Activated CD8-positive, alpha-beta memory T cell treated with anti-CD3 and anti-CD28 coated beads for 4 hours (primary cell): ENCODE measurements at regions not wholly inside any gene's neighbourhood (a gene's known extent, or its start where the extent isn't known, plus 50 kb on each side); places are given as distances from the start of the nearest gene placed in this dataset.
A peak's percentile ranks its signal among the peaks of the same experiment; 100 is the strongest.
"Not testable (repeated sequence)": the region's sequence is repeated elsewhere in the genome, so short reads cannot be mapped to it uniquely, and the experiment has no call there.

Experiments
- DNase-seq, 2 donors: peaks; one replicate each; pipeline ENCODE4 v3.0.0-alpha.2; 2020; ENCODE audit warnings: low read depth in 2 of 2

DNA sequence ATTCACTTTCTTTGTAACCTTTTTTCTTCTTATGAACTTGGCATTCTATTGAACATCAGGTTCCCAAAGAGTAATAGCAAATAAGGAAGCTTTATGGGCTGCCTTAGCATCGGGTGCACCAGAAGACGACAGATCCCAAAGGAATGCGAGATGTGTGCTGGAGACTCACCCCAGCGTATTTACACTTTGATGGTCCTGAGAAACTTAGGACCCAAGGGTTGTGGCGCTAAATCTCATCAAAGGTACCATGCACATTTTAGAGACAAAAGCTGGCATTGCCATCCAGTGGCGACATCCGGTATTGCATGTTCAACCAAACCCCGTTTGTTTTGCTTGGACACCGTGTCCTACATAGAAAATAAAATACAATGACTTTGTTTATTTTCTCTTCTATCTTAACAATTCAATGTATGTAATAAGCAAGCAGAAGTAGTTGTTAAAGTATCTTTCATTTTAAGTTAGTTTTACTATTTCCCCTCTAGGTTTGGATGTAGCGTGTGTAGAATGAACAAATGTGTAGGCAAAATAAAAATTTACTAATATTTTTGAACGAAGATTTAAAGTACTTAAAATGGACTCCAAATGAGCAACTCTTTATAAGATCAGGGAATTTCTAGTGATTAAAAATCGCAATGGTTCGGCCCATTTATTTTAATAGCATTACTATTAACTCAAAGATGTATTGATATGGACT lies 1154.8 kb downstream of the GATA3 start:
- peak; percentile 50 to 52 for DNase-seq

DNA sequence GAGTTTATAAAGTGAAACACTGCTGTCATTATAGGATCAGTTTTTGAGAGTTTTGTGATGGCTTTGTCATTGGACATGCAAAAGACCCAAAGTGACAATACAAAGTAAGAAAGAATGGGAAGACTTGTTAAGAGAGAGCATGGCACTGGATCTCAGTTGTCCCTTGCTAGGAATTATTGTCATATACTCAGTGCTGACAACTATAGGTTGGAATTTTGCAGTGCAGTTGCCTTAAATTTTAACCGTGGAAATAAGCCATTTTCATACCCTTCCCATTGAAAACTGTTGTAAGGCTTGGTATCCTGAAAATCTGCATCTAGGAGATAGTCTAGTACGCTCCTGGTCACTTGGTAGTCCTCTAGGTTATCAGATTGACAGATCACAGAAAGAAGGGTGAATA lies 1156.7 kb downstream of the GATA3 start:
- DNase-seq = no peak

DNA sequence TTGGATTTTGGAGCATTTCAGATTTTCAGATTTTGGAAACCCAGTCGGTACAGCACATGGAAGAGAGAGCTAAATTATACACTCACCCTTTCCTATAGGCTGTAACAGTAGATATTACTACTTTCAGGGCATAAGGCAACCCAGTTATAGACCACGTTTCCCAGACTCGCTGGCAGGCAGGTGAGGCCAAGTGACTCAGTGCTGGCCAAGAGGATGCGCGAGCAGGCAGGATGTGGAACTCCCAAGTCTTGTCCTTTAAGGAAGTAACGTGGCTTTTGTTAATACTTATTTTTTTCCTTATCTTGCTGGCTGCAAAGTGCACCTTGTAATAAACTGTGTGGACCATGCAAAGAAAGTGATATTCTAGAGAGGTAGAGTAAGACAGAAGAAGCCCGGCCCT lies 1160.1 kb downstream of the GATA3 start:
- no peak for DNase-seq

DNA sequence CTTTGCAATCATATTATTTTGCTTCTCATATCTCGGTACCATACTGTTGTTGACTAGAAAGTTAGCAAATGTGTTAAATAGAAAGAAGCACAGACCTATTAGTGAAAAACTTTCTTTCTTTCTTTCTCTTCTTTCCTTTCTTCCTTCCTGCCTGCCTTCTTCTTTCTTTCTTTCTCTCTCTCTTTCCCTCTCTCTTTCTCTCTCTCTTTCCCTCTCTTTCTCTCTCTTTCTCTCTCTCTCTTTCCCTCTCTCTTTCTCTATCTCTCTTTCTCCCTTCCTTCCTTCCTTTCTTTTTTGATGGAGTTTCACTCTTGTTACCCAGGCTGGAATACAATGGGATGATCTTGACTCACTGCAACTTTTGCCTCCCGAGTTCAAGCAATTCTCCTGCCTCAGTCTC lies 1160.6 kb downstream of the GATA3 start:
- no peak for DNase-seq

DNA sequence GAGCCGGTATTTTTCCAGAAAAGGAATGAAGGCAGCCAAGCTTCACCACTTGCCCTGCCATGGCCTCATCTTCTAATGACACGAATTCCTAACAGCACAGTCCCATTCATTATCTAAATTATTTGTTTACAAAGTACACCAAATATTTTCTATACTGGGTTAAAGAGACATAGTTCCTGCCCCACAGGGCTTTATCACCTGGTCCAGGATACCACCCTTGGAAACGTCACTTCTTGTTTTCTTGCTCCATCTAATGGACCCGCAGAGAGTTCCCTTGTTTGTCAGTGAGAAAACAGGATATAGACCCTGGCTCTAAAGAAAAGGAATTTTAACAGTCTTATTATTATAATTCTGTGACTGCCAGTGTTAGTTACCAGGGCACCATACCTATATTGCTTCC lies 1165.4 kb downstream of the GATA3 start:
- DNase-seq = no peak

DNA sequence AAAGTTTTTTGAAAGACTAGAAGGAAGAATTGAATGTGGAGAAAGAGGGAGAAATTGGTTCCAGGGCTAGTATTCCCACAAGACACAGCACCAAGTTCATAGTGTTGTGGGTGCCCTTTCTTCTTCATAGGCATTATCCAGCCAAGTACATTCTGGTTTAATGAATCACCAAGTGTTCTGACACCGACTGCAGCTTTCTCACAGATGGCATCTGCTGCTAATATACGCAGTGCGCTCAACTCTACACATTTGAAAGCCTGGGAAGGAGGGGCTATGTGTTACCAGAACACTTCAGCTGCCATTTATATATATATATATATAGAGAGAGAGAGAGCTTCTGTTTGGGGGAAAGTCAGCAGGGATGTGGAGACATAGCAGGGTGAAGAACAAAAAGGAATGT lies 1168.4 kb downstream of the GATA3 start:
- DNase-seq = no peak

DNA sequence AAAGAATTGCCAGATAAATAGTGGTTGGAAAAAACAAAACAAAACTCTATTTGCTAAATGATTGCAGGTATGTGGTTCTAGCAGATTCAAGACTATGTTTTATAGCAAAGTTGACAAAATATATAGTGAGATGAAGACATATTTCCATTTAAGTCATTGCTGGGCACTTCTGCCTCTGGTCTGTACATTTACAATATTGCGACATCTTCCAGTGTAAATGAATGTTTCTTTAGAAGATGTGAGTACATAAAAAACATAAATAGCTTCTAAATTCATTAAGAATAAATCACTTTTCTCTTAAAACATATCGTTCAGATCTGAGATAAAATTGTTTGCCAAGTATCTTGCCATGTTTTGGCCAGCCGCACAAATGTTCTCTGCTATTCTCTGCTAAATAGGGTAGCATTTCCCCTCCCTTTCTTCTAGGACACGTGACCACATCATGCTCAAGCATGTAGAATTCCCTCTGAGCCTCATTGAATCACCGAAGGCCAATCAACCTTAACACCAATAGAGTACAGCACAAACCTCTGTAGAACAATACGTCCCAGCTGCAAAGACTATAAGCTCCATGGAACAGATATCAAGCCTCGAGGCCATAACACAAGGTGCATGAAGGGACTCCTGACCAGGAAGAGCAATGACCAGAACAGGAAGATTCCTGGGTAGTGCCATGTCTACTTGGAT lies 1173.3 kb downstream of the GATA3 start:
- no peak for DNase-seq

DNA sequence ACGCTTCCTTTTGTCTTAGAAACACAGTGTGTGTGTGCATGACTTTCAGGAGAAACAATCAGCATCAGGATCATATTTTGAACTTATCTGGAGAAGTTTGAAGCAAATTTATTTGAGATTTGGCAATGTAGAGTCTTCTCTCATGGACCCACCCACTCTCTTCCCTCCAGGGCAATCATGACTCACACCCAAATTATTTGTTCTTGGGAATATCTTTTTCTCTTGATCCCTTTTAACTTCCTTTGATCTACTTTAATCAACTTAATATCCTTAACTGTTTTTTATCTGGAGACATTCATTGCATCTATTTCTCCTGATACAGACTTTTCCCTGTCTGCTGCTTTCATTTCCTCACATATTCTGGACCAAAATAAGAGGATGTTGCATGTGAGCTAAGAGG lies 1174.3 kb downstream of the GATA3 start:
- DNase-seq = no peak

DNA sequence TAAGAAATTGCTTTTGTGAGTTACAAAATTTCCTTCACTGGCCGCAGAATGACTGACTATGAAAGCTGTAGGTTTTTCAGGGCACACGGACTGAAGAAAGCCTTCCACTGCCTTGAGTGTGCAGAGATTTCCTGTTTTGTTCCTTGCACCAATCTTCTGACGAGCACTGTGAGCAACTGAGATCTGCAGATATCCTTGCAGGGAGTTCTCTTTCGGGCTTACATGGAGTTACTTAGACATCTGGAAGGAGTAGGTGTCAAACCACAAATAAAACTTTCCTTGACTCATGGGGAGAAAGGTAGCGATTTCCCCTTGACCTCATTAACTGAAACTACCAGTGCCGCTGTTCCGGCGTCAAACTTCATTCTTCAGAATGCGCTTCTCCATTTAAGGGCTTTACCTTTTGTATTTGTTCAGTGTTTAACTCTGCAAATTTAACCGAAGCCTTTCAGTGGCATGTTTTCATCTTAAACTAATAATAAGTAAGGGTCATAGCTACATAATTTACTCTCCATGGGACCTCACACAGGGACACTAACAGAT lies 1175.3 kb downstream of the GATA3 start:
- peak in 1 of 2 donors; percentile 3 for DNase-seq

DNA sequence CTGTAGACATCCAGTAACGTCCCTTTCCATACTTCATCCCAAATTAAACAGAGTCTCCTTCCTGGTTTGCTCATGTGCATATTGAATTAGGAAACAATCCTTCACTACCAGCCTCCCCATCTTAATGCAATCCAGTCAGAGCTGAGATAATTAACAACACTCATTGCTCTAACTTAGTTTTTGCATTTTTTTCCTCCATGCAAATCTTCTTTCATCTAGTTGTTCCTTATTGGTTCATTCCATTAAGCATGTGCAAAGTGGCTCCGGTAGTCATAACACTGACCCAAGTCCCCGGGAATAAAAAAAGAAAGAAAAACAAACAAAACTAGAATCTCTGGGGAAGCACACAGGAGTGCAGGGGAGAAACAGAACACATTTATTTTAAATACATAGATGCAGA lies 1176.1 kb downstream of the GATA3 start:
- DNase-seq = no peak

DNA sequence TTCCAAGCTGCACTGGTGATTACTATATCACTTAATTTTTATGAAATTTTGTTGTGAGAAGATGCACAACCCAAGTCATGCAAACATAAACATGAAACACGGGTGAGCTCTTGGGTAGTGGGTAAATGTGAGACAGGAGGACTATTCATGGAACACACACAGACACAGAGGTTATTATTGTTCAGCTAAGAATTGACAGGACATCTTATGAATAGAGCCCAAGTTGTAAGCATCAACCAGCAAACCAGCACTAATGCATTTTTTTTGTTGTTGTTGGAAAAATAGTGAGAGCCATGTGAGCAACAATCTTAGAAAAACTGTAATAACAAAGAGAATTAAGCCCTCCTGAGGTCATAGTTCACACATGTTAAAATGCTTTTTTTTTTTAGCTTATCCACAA lies 1179.7 kb downstream of the GATA3 start:
- no peak for DNase-seq

DNA sequence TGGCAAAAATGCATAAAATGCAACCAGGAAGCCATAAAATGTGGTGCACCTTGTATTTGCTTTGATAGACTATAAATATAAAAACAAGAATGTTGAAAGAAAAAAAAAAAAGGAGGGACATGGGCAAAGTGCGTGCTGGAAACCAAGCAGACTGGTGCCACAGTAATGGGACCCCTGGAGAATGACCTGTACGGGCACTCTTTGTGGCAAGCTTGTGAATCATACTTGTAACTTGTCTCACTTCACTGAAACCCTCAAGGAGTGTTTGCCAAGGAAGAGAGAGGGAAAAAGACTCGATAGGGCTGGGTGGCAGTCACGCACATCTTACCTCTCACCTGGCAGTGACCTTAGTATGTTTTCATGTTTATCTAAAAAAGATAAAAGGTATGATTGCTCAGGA lies 1183.6 kb downstream of the GATA3 start:
- no peak for DNase-seq

DNA sequence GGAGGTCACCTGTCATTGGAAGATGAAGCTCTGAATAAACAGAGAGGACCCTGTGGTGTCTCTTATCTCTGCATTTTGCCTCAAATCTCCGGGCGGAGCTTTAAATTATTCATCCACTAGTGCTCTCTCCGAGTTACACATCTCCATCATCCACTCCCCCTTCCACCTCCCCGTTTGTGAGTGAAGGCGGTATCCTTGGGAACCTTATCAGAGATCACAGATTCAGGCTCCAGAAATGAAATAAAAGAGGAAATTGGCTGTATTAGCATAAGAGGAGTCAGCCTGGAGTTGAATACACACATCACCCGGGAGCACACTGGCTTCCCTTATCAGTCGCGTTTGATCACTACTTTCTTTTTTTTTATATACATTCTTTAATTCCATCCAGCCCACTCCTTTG lies 1184.8 kb downstream of the GATA3 start:
- no peak for DNase-seq

DNA sequence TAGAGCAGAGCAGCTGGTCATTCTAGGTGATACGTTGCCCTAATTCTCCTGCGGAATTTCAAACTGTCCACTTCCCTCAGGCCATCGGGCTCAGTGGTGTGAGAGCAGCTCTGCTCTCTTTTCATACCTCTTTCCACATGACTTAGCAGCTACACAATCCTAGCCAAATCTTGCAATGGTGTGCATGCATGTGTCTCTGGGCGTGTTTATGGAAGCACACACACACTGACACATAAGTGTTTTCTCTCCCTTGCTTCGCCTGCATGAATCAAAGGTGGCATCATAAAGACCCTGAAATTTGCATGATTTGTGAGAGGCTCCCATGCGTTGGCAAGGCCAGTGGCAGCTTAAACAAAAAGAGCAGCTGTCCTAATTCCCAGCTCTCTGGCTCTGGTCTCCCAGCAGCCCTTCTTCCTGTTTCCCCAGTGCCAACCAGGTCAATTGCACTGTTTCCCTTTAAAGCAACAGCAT lies 1189.5 kb downstream of the GATA3 start:
- no peak for DNase-seq

DNA sequence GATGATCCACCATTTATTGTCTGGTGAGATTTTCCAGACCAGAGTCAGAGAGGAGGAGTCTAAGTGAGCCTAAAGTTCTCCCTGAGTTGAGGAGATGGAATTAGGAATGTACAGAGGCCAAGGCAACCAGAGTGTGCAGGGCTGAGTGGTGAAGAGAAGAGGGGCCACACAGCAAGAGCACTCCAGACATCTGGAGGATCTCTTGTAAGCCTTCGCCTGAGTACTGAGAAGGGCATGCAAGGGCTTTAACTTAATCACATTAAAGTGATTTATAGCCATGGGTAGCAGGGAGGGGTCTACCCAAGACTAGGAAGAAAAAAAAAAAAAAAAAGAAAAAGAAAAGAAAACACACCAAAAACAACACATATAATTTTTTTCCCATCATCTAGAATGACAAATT lies 1190.4 kb downstream of the GATA3 start:
- no peak for DNase-seq

DNA sequence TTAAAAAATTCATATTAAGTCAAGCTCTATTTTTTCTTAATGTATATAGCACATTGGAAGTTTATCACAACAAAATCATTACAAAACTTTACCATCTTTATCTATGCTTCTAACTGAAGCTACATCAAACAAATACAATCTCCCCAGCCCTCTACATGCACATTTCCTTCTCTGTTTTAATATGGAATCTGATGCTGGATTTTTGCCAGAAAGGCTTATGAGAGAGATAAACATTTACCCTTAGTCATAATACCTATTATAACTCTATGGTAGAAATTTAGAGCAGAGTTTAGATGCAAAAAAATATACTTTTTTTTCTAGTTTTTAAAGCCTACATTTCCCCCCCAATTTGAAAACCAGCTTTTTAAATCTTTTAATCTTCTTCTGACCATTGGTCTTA lies 1198.6 kb downstream of the GATA3 start:
- DNase-seq = no peak

DNA sequence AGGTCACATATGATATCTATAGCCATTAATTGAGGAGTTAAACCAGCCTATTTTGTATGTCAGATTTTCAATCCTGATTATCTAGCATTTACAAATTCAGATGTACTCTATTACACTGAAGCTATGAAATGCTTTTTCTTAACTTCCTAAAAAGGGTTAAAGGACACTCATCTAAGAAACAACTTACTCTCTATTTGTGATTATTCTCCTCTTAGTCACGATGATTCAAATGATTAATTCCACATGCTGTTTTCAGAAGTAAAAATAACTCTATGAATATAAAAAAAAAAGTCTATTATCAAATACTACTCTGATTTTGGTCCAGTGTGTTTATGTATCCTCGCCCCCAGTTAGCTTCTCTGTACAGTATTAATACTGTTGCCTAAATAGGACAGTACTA lies 1199.9 kb downstream of the GATA3 start:
- DNase-seq = no peak

DNA sequence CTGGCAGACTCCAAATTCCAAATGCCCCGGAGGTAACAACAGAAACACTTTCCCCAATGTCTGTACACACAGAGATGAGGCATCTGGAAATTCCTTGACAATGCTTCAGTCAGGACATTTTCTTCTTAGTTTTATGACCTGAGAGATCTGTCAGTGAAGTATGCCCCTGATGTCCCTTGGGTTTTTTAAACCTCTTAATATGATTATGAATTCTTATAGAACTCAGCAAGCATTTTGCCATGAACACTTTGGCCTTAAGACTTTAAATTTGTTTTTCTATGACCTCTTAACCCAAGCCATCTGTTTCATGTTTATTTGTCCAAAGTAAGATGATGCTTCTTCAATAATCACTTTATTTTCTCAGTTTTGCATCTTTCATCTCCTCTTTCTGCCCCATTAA lies 1206.2 kb downstream of the GATA3 start:
- no peak for DNase-seq

DNA sequence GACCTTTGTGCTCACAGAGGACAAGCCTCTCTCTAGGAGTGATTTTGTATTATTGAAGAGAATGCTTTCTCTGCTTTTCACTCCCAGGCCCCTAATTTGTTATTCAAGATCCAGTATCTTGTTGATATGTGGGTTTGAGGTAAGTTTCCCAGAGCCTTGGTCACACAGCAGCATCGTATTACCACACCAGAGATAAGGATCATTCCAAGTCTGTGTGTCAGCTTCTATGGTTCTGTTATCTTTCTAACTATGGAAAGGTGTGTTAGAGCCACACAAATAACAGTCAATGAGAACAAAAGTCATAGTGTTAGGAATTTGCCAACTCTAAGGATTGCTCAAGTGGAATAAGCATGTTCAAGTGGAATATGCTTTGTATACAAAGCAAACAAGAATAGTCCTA lies 1208.3 kb downstream of the GATA3 start:
- DNase-seq = no peak

DNA sequence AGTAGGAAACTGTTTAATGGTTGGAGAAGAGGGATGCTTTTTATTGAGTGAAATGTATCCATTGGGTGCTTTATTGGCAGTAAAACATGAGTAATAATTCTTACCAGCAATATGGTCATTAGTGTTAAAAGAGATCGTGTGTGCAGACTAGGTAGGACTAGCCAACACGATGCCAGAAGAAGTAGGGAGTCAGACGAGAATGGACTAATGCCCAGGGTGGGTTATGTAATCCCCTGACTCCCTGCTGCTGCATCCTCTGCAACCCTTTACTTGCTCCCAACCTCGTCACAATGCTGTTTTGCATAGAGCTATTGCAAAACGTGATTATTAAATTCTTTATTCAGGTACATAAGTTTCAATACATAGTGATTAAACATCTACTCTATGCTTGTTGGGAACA lies 1213.7 kb downstream of the GATA3 start:
- DNase-seq = no peak

DNA sequence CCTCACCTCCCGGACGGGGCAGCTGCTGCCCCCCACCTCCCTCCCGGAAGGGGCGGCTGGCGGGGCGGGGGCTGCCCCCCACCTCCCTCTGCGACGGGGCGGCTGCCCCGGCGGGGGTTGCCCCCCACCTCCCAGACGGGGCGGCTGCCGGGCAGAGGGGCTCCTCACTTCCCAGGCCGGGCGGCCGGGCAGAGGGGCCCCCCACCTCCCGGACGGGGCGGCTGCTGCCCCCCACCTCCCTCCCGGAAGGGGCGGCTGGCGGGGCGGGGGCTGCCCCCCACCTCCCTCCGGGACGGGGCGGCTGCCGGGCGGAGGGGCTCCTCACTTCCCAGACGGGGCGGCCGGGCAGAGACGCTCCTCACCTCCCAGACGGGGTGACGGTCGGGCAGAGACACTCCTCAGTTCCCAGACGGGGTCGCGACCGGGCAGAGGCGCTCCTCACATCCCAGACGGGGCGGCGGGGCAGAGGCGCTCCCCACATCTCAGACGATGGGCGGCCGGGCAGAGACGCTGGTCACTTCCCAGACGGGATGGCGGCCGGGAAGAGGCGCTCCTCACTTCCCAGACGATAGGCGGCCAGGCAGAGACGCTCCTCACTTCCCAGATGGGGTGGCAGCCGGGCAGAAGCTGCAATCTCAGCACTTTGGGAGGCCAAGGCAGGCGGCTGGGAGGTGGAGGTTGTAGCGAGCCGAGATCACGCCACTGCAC lies 1218.8 kb downstream of the GATA3 start:
- DNase-seq = not testable (repeated sequence)

DNA sequence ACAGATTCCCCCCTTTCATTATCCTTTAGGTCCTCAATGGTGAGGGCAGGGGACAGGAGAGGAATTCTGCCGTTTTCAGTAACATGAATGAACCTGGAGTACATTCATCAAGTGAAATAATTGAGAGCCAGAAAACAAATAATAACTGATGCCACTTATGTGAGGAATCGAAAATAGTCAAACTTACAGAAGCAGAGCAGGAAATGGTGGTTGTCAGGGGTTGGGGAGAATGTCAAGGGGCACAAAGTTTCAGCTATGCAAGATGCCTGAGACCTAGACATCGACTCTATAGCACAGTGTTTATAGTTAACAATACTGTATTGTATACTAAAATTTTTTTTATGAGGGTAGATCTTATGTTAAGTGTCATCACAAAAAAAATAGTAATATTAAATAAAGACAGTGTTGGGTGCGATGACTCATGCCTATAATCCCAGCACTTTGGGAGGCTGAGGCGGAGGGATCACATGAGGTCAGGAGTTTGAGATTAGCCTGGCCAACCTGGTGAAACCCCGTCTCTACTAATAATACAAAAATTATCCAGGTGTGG lies 1219.8 kb downstream of the GATA3 start:
- DNase-seq = no peak
